GM12891 (cell line): ENCODE measurements at regions not wholly inside any gene's neighbourhood (a gene's known extent, or its start where the extent isn't known, plus 50 kb on each side); places are given as distances from the start of the nearest gene placed in this dataset.
"Not testable (repeated sequence)": the region's sequence is repeated elsewhere in the genome, so short reads cannot be mapped to it uniquely, and the experiment has no call there.

Experiments used
- DNase-seq: peaks from one replicate; pipeline ENCODE4 v3.0.0; 2011; ENCODE audit warnings: low spot score; ENCODE audit not compliant: insufficient read length
- FAIRE-seq: peaks from 2 replicates; lab custom pipeline; 2011; peaks lifted over from hg19 to GRCh38; lab: Jason Lieb, UNC
- PAX5 ChIP-seq: IDR thresholded peaks from 2 replicates; pipeline ENCODE4 v1.6.1; 2011; ENCODE audit warnings: low read length, moderate library complexity, mild to moderate bottlenecking; ENCODE audit not compliant: insufficient read depth, severe bottlenecking
- POLR2A ChIP-seq: IDR thresholded peaks from 2 replicates; pipeline ENCODE4 v1.6.1; 2011; ENCODE audit warnings: low read depth, low read length, control low read depth
- POLR2AphosphoS5 ChIP-seq: IDR thresholded peaks from 2 replicates; pipeline ENCODE4 v1.6.1; 2011; ENCODE audit warnings: low read depth, low read length, control low read depth
- POU2F2 ChIP-seq: IDR thresholded peaks from 2 replicates; pipeline ENCODE4 v1.6.1; 2011; ENCODE audit warnings: low read depth, mild to moderate bottlenecking, control low read depth, low read length, moderate library complexity
- SPI1 ChIP-seq: IDR thresholded peaks from 2 replicates; pipeline ENCODE4 v1.6.1; 2011; ENCODE audit warnings: low read depth, low read length, control low read depth
- TAF1 ChIP-seq: IDR thresholded peaks from 2 replicates; pipeline ENCODE4 v1.6.1; 2011; ENCODE audit warnings: low read depth, low read length, control low read depth

GRCh38 chr2:193845604-193846003 is 1650.9 kb upstream of the TMEFF2 start:
- FAIRE-seq: no peak
- TF ChIP-seq POU2F2 (no peak), PAX5 (no peak)
- DNase-seq: no peak

GRCh38 chr2:193843675-193844074 is 1648.9 kb upstream of the TMEFF2 start:
- no peak for FAIRE-seq

GRCh38 chr2:193841384-193842150 is 1646.8 kb upstream of the TMEFF2 start:
- FAIRE-seq (no peak), DNase-seq (no peak)
- TF ChIP-seq PAX5: no peak
- TF ChIP-seq POU2F2: no peak
- TF ChIP-seq POLR2A: no peak
- TF ChIP-seq TAF1: no peak
- no peak for TF ChIP-seq POLR2AphosphoS5
- TF ChIP-seq SPI1: no peak

More at GRCh38 chr2:193843675-193844074, 1648.9 kb upstream of the TMEFF2 start:
- TF ChIP-seq PAX5: no peak
- no peak for TF ChIP-seq POLR2A
- peak; percentile 19; the same call in 1 of the 2 replicates for TF ChIP-seq SPI1
- DNase-seq: no peak

GRCh38 chr2:193837111-193837738 is 1642.5 kb upstream of the TMEFF2 start:
- DNase-seq: no peak
- FAIRE-seq: no peak
- TF ChIP-seq PAX5 (no peak), POLR2AphosphoS5 (no peak), POU2F2 (no peak), POLR2A (no peak), SPI1 (no peak), TAF1 (no peak)

- DNase-seq, FAIRE-seq: not testable (repeated sequence)
These were observed 1641.8 kb upstream of the TMEFF2 start for GRCh38 chr2:193836424-193837006.

GRCh38 chr2:193833895-193834294 is 1639.2 kb upstream of the TMEFF2 start:
- DNase-seq, FAIRE-seq: not testable (repeated sequence)

- FAIRE-seq (no peak), DNase-seq (no peak)
- TF ChIP-seq PAX5 (no peak), POU2F2 (no peak), POLR2AphosphoS5 (no peak), SPI1 (no peak)
These were observed 1629.7 kb upstream of the TMEFF2 start for GRCh38 chr2:193824474-193824873.

- no peak for DNase-seq
- TF ChIP-seq POLR2A (no peak), PAX5 (no peak), TAF1 (no peak), POU2F2 (no peak), POLR2AphosphoS5 (no peak), SPI1 (no peak)
- no peak for FAIRE-seq
These were observed 1624.2 kb upstream of the TMEFF2 start for GRCh38 chr2:193818801-193819499.

- no peak for TF ChIP-seq PAX5
- no peak for TF ChIP-seq SPI1
- FAIRE-seq: no peak
- DNase-seq: no peak
These were observed 1621.3 kb upstream of the TMEFF2 start for GRCh38 chr2:193816008-193816407.

GRCh38 chr2:193810533-193810932 is 1615.8 kb upstream of the TMEFF2 start:
- TF ChIP-seq POLR2AphosphoS5 (no peak), TAF1 (no peak), SPI1 (no peak), POLR2A (no peak), POU2F2 (no peak), PAX5 (no peak)
- FAIRE-seq: no peak
- no peak for DNase-seq

GRCh38 chr2:193808877-193809276 is 1614.1 kb upstream of the TMEFF2 start:
- TF ChIP-seq POLR2A: no peak
- TF ChIP-seq POU2F2: no peak
- no peak for TF ChIP-seq TAF1
- no peak for TF ChIP-seq SPI1
- no peak for TF ChIP-seq PAX5
- no peak for TF ChIP-seq POLR2AphosphoS5
- no peak for DNase-seq
- no peak for FAIRE-seq
